ENCODE measurements at regions not wholly inside any gene's neighbourhood (a gene's known extent, or its start where the extent isn't known, plus 50 kb on each side); places are given as distances from the start of the nearest gene placed in this dataset.

DNA sequence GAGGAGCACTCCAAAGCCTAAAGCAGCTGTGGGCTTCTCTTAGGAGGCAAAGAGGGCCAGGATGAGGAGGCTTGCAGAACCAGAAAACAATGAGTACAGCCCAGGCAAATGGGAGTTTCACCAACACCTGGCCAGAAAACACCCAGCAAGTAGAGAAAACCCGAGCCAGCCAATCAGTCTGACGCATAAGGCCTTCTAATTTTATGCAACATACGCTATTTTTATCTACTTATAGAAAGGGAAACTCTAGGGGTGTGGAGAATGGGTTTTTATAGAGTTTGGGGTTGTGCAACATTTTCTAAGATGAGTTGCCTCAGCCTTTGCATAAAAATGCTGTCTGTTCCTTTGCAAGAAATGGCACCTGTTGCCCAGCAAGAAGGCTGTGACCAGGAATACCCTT is 529.0 kb upstream of the CDH5 start:
- TF ChIP-seq EZH2 (IDR thresholded peaks at IDR 0.05): no peak
- no peak for TF ChIP-seq POLR2AphosphoS5 (IDR thresholded peaks at IDR 0.05; ENCODE audit: borderline replicate concordance, low read depth, low read length)
- no peak for TF ChIP-seq FOXP2 (optimal IDR thresholded peaks at IDR 0.05; ENCODE audit: control extremely low read depth, extremely low read length, insufficient read depth)
